DOHH2 (cell line): ENCODE measurements at regions not wholly inside any gene's neighbourhood (a gene's known extent, or its start where the extent isn't known, plus 50 kb on each side); places are given as distances from the start of the nearest gene placed in this dataset.

ENCODE experiments used
- H3F3A ChIP-seq: fragments of 200-600 bp; sonication (generic), shearing (Covaris generic); 2 replicates; pipeline ENCODE4 v1.6.0; 2016; ENCODE audit warnings: antibody characterized with exemption, mild to moderate bottlenecking; ENCODE audit not compliant: control insufficient read depth, insufficient read depth
- H3K27ac ChIP-seq: fragments of 200-600 bp; sonication (generic); 2 replicates; pipeline ENCODE4 v1.5.1; 2014; ENCODE audit warnings: low read depth, mild to moderate bottlenecking, low read length, moderate library complexity
- H3K27me3 ChIP-seq: fragments of 200-600 bp; sonication (generic); 2 replicates; pipeline ENCODE4 v1.6.1; 2014; ENCODE audit warnings: mild to moderate bottlenecking, low read length, mixed read lengths; ENCODE audit not compliant: control insufficient read depth
- H3K36me3 ChIP-seq: fragments of 200-600 bp; sonication (generic); 2 replicates; pipeline ENCODE4 v1.6.1; 2014; ENCODE audit warnings: mild to moderate bottlenecking, low read length, moderate library complexity, mixed read lengths; ENCODE audit not compliant: control insufficient read depth
- H3K4me1 ChIP-seq: fragments of 200-600 bp; sonication (generic); 2 replicates; pipeline ENCODE4 v1.6.1; 2014; ENCODE audit warnings: mild to moderate bottlenecking, low read length, mixed read lengths; ENCODE audit not compliant: control insufficient read depth
- H3K4me2 ChIP-seq: fragments of 200-600 bp; sonication (generic); 2 replicates; pipeline ENCODE4 v1.6.0; 2014; ENCODE audit warnings: mild to moderate bottlenecking, low read length, moderate library complexity
- H3K4me3 ChIP-seq: fragments of 200-600 bp; sonication (generic); 2 replicates; pipeline ENCODE4 v1.5.1; 2014; ENCODE audit warnings: mild to moderate bottlenecking, low read length, mixed read lengths
- H3K79me2 ChIP-seq: fragments of 200-600 bp; sonication (generic); 2 replicates; pipeline ENCODE4 v1.6.1; 2014; ENCODE audit warnings: mild to moderate bottlenecking, low read length, mixed read lengths; ENCODE audit not compliant: control insufficient read depth
- H3K9me2 ChIP-seq: fragments of 200-600 bp; sonication (generic); replicated peaks from 2 replicates; pipeline ENCODE4 v1.6.1; 2014; ENCODE audit warnings: mild to moderate bottlenecking, low read length, mixed read lengths; ENCODE audit not compliant: control insufficient read depth
- H3K9me3 ChIP-seq: fragments of 200-600 bp; sonication (generic); 2 replicates; pipeline ENCODE4 v1.6.1; 2014; ENCODE audit warnings: antibody characterized with exemption, low read length, mixed read lengths; ENCODE audit not compliant: control insufficient read depth, insufficient read depth
- H4K20me1 ChIP-seq: fragments of 200-600 bp; sonication (generic); 2 replicates; pipeline ENCODE4 v1.6.0; 2014; ENCODE audit warnings: low read depth, mild to moderate bottlenecking, antibody characterized with exemption, low read length, moderate library complexity; ENCODE audit not compliant: control insufficient read depth, insufficient read depth
- CTCF ChIP-seq: fragments of 200-600 bp; sonication (generic); IDR thresholded peaks from one replicate; pipeline ENCODE4 v1.5.1; 2014; ENCODE audit warnings: antibody characterized with exemption, mild to moderate bottlenecking, low read depth, low read length; ENCODE audit not compliant: poor library complexity, severe bottlenecking
- EZH2phosphoT487 ChIP-seq: fragments of 200-600 bp; sonication (generic); IDR thresholded peaks from 2 replicates; pipeline ENCODE4 v1.6.1; 2017; ENCODE audit warnings: borderline replicate concordance, mild to moderate bottlenecking, antibody characterized with exemption, low read length, moderate library complexity, mixed read lengths

- no peaks in the 10 kb centered on the region for H3K36me3 ChIP-seq
- no peaks in the 10 kb centered on the region for H3K27me3 ChIP-seq
Observed at GRCh38 chr20:60868316-60868891, 383.7 kb upstream of the CDH4 start.

GRCh38 chr20:60869087-60869486, 383.0 kb upstream of the CDH4 start:
- H4K20me1 ChIP-seq, result no peaks in the 10 kb centered on the region
- no peaks in the 10 kb centered on the region for H3K79me2 ChIP-seq
- H3K4me3 ChIP-seq, result no peak overlapping the region
- H3K27me3 ChIP-seq, result no peaks in the 10 kb centered on the region
- no peaks in the 10 kb centered on the region for H3F3A ChIP-seq
- no peaks in the 10 kb centered on the region for H3K4me1 ChIP-seq
- H3K36me3 ChIP-seq, result no peaks in the 10 kb centered on the region
- H3K27ac ChIP-seq, result no peak overlapping the region
- no peak for TF ChIP-seq EZH2phosphoT487
- TF ChIP-seq CTCF, result no peak
- H3K4me2 ChIP-seq, result no peak overlapping the region
- no peaks in the 10 kb centered on the region for H3K9me2 ChIP-seq
- H3K9me3 ChIP-seq, result no peaks in the 10 kb centered on the region

More at GRCh38 chr20:60868316-60868891, 383.7 kb upstream of the CDH4 start:
- Histone ChIP-seq H3K9me3 (no peaks in the 10 kb centered on the region), H3K4me2 (no peak overlapping the region), H3F3A (no peaks in the 10 kb centered on the region), H4K20me1 (no peaks in the 10 kb centered on the region), H3K27ac (no peak overlapping the region), H3K4me3 (no peak overlapping the region), H3K79me2 (no peaks in the 10 kb centered on the region), H3K4me1 (no peaks in the 10 kb centered on the region), H3K9me2 (no peaks in the 10 kb centered on the region)
- TF ChIP-seq EZH2phosphoT487, result no peak

- Histone ChIP-seq H3F3A (no peaks in the 10 kb centered on the region), H3K9me2 (no peaks in the 10 kb centered on the region), H3K4me3 (no peak overlapping the region), H3K79me2 (no peaks in the 10 kb centered on the region), H3K4me1 (no peaks in the 10 kb centered on the region), H3K9me3 (no peaks in the 10 kb centered on the region), H3K27me3 (no peaks in the 10 kb centered on the region), H3K36me3 (no peaks in the 10 kb centered on the region), H3K27ac (no peak overlapping the region), H4K20me1 (no peaks in the 10 kb centered on the region), H3K4me2 (no peak overlapping the region)
- TF ChIP-seq EZH2phosphoT487, result no peak
- no peak for TF ChIP-seq CTCF
Observed at GRCh38 chr20:60869625-60870024, 382.4 kb upstream of the CDH4 start.

GRCh38 chr20:60870040-60870439, 382.0 kb upstream of the CDH4 start:
- no peaks in the 10 kb centered on the region for H3K9me2 ChIP-seq
- no peaks in the 10 kb centered on the region for H3F3A ChIP-seq
- no peaks in the 10 kb centered on the region for H3K9me3 ChIP-seq
- no peak overlapping the region for H3K4me3 ChIP-seq
- no peaks in the 10 kb centered on the region for H3K4me1 ChIP-seq
- no peaks in the 10 kb centered on the region for H3K36me3 ChIP-seq
- no peaks in the 10 kb centered on the region for H4K20me1 ChIP-seq
- no peaks in the 10 kb centered on the region for H3K79me2 ChIP-seq
- TF ChIP-seq CTCF, result no peak
- no peak for TF ChIP-seq EZH2phosphoT487
- no peaks in the 10 kb centered on the region for H3K27me3 ChIP-seq
- no peak overlapping the region for H3K27ac ChIP-seq
- H3K4me2 ChIP-seq, result no peak overlapping the region
